Activated CD8-positive, alpha-beta T cell treated with anti-CD3 and anti-CD28 coated beads, Interleukin-2, amount 10 ng/mL, durations not matched to agents 7 days and 5 days (primary cell): ENCODE measurements at regions not wholly inside any gene's neighbourhood (a gene's known extent, or its start where the extent isn't known, plus 50 kb on each side); places are given as distances from the start of the nearest gene placed in this dataset.

Experiments
- ATAC-seq: fragments of 150-1000 bp; cut with Tn5 transposase; one replicate; pipeline ENCODE4 v1.10.0; 2021; ENCODE audit warnings: moderate library complexity
- CTCF ChIA-PET: fragments of 350-600 bp; sonication (Branson Sonifier 250); formaldehyde crosslinking; loops from one replicate; lab custom pipeline; 2021; ENCODE audit warnings: antibody characterized with exemption; lab: Charles Lee
- POLR2A ChIA-PET: fragments of 350-600 bp; sonication (Branson Sonifier 250); formaldehyde crosslinking; loops from one replicate; lab custom pipeline; 2021; ENCODE audit warnings: antibody characterized with exemption; lab: Charles Lee
- DNase-seq: peaks from one replicate; pipeline ENCODE4 v3.0.0-alpha.2; 2020
- H3K27ac Mint-ChIP-seq: one replicate; pipeline ENCODE4 v1.8.0; 2021; ENCODE audit warnings: mild to moderate bottlenecking, mixed read lengths
- H3K27me3 Mint-ChIP-seq: one replicate; pipeline ENCODE4 v1.8.0; 2021; ENCODE audit warnings: low read depth, mixed read lengths
- H3K36me3 Mint-ChIP-seq: one replicate; pipeline ENCODE4 v1.8.0; 2021; ENCODE audit warnings: low read depth, mixed read lengths
- H3K4me1 Mint-ChIP-seq: one replicate; pipeline ENCODE4 v1.8.0; 2021; ENCODE audit warnings: low read depth, mixed read lengths
- H3K4me3 Mint-ChIP-seq: one replicate; pipeline ENCODE4 v1.8.0; 2021; ENCODE audit warnings: mild to moderate bottlenecking, mixed read lengths
- H3K9me3 Mint-ChIP-seq: one replicate; pipeline ENCODE4 v1.8.0; 2022; ENCODE audit warnings: mixed read lengths; ENCODE audit not compliant: insufficient read depth

DNA sequence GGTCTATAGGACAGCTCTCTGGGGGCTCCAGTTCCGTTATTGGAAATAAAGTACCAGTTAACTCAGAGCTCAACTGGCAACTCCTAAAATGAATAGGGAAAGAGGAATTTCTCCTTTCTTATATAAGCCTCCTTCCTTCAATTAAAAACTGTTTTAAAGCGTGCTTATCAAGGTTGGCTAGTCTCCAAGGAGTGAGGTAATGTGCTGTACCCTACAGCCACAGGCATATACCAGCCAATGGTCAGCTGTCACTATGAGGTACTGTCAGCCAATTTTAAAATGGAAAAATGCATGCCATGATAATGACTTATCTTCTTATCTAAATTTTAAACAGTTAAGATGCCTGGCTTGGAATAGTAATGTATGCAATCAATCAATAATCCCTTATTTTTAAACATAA lies 76.2 kb downstream of the PLCE1 start:
- ChIA-PET CTCF (no interaction called here), POLR2A (no interaction called here)
- no peak overlapping the region for H3K27ac Mint-ChIP-seq
- no peaks in the 10 kb centered on the region for H3K27me3 Mint-ChIP-seq
- ATAC-seq, result no peak
- H3K9me3 Mint-ChIP-seq, result no peaks in the 10 kb centered on the region
- no peak for DNase-seq
- no peaks in the 10 kb centered on the region for H3K36me3 Mint-ChIP-seq
- no peaks in the 10 kb centered on the region for H3K4me1 Mint-ChIP-seq
- H3K4me3 Mint-ChIP-seq, result no peak overlapping the region

DNA sequence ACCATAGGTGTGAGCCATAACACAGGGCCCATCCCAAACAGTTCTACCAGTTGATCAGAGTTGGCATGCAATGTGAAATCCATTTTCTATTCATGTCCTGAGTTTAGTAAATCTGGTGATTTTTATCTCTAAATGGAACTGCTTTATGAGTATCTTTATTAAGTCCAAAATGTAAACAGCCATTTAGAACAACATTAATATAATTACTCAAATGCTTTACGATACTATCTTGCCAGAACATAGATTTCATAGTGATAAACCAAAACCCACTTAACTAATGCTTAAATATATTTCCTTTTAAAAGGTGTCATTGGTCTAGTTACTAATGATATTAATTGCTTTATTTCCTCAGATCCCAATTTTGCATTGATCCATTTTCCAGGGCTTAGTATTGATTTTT lies 80.7 kb downstream of the PLCE1 start:
- CTCF ChIA-PET, result no interaction called here
- ATAC-seq, result no peak
- H3K27ac Mint-ChIP-seq, result no peak overlapping the region
- H3K27me3 Mint-ChIP-seq, result no peaks in the 10 kb centered on the region
- DNase-seq, result no peak
- POLR2A ChIA-PET, result no interaction called here
- no peaks in the 10 kb centered on the region for H3K9me3 Mint-ChIP-seq
- no peaks in the 10 kb centered on the region for H3K36me3 Mint-ChIP-seq
- H3K4me1 Mint-ChIP-seq, result no peaks in the 10 kb centered on the region
- H3K4me3 Mint-ChIP-seq, result no peak overlapping the region

DNA sequence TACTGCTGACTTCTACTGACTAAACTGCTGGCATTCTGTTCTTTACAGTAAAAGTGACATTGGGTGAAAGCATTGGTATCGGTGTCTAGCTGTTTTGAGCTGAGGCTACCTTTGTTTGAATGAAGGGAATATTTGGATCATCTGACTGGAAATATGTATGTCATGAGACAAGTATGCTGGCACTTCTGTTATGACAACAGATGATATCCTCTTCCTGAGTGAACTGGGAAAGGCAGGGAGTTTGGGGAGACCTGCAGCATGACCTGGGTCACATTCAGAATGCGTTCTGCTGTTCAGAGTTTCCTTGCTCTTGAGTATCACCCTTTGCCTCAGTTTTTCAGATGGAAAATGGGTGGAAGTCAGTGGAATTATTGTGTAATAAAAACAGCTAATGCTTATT lies 81.8 kb downstream of the PLCE1 start:
- Mint-ChIP-seq H3K4me1 (no peaks in the 10 kb centered on the region), H3K27me3 (no peaks in the 10 kb centered on the region), H3K4me3 (no peak overlapping the region), H3K9me3 (no peaks in the 10 kb centered on the region), H3K27ac (no peak overlapping the region), H3K36me3 (no peaks in the 10 kb centered on the region)
- ATAC-seq (no peak), DNase-seq (no peak)
- POLR2A ChIA-PET, result no interaction called here
- CTCF ChIA-PET, result no interaction called here

DNA sequence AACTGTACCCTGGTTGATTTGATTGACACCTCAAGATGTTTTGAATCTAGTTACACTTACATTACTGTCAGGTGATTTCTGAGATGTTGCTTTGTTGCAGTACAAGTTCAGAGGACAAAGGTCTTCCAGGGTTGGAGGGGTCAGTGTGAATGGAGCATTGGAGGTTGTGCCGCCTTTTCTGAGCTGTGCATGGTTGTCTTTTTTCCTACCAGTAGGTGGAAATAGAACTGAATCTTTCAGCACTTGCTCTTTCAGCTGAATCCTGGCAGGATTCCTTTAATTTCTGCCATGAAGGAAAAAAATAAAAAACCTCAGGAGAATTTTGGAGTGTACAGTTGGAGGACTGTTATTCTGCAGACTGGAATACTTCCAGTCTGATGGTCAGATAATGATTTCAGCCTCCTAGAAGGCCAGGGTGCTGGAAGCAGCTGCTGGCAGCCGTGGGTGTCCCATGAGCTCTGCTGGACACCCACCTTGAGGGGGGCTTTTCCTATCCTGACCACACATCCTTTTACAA lies 82.7 kb downstream of the PLCE1 start:
- POLR2A ChIA-PET, result no interaction called here

DNA sequence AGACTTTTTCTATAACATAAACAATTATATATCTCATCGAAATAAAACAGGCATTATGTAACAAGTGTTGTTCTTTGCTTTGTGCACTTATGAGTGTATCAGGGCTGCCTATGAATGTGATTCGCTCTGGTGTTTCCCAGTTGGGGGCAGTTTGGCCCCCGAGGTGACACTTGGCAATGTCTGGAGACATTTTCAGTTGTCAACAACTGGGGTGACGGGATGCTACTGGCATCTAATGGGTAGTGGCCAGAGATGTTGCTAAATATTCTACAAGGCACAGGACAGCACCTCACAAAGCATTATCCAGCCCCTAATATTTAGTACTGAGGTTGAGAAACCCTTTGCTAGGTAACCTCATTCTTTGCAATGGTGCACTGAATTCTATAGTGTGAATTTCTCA lies 83.3 kb downstream of the PLCE1 start:
- Mint-ChIP-seq H3K36me3 (no peaks in the 10 kb centered on the region), H3K4me1 (no peaks in the 10 kb centered on the region), H3K9me3 (no peaks in the 10 kb centered on the region), H3K27me3 (no peaks in the 10 kb centered on the region), H3K27ac (no peak overlapping the region), H3K4me3 (no peak overlapping the region)
- CTCF ChIA-PET, result no interaction called here
- DNase-seq, result no peak
- ATAC-seq, result no peak
- POLR2A ChIA-PET, result no interaction called here

More for the DNA sequence above, 82.7 kb downstream of the PLCE1 start:
- ATAC-seq (no peak), DNase-seq (no peak)
- CTCF ChIA-PET, result no interaction called here
- Mint-ChIP-seq H3K9me3 (no peaks in the 10 kb centered on the region), H3K4me1 (no peaks in the 10 kb centered on the region), H3K4me3 (no peak overlapping the region), H3K27me3 (no peaks in the 10 kb centered on the region), H3K27ac (no peak overlapping the region), H3K36me3 (no peaks in the 10 kb centered on the region)

DNA sequence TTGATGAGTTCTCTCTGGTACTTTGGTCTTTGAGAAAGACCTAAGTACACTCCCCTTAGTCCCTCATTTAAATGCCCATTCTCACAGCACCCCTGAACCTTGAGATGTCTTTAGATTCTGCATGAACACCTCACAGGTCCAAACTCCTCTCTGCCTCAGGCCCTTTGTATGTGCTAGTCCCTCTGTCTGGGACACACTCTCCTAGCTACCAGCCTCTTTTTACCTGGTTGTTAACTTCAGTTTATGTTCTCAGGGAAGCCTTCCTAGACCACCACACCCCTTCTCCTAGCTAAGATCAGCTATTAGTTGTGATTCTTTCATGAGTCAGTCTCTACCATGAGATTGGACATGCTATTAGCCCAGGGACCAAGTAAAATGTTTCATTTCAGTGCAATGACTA lies 86.4 kb downstream of the PLCE1 start:
- no peaks in the 10 kb centered on the region for H3K4me1 Mint-ChIP-seq
- no peaks in the 10 kb centered on the region for H3K27me3 Mint-ChIP-seq
- DNase-seq (no peak), ATAC-seq (no peak)
- ChIA-PET POLR2A (no interaction called here), CTCF (no interaction called here)
- no peak overlapping the region for H3K27ac Mint-ChIP-seq
- no peaks in the 10 kb centered on the region for H3K36me3 Mint-ChIP-seq
- H3K4me3 Mint-ChIP-seq, result no peak overlapping the region
- H3K9me3 Mint-ChIP-seq, result no peaks in the 10 kb centered on the region

DNA sequence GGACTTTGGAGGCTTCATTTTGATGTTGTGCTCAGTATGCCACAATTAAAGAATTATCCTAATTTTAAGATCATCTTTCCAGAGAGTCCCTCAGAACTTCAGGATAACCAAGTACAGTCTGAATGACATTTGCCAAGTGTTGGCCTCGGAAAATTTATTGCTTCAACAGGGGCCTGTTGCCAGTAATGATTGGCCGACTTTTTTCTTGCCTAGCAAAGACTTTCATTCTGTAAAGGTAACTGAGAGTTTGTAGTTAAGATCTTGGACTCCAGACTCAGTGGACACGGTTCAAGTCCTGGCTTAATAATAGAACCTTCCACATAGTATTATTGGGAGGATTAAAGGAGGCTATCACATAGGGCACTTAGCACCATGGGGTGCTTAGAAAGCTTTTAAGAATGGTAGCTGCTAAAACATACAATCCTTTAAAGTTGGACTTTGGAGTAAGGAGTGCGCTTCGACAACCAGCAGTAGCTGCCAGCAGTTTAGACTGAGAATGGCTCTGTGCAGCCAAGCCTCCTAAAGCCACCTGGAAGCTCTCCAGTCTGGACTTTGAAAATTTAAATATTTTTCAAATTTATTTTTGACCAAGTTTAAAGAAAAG lies 90.0 kb downstream of the PLCE1 start:
- Mint-ChIP-seq H3K4me1 (no peaks in the 10 kb centered on the region), H3K4me3 (no peak overlapping the region), H3K9me3 (no peaks in the 10 kb centered on the region), H3K27me3 (peaks cover 3% of the 10 kb centered on the region), H3K36me3 (no peaks in the 10 kb centered on the region), H3K27ac (no peak overlapping the region)
- POLR2A ChIA-PET, result no interaction called here
- DNase-seq (no peak), ATAC-seq (no peak)
- CTCF ChIA-PET, result no interaction called here

DNA sequence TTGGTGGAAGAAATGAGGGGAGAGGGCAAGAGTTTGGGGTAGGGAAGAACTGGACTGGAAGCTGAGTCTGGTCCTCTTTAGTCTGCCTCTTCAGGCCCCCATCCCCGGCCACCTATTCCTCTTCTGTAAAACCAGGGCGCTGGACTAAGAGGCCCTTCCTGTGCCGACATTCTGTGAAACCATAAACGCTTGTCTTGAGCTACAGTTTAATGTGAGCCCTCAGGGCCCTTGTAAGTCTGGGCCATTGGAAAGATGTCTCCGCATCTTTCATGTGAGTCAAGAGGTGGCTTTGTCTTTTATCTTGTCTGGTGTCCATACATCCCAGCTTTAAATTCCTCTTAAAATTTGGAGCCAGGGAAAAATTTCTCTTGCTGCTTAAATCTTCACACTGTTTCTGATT lies 90.6 kb downstream of the PLCE1 start:
- DNase-seq, result no peak
- Mint-ChIP-seq H3K4me1 (no peaks in the 10 kb centered on the region), H3K9me3 (no peaks in the 10 kb centered on the region), H3K36me3 (no peaks in the 10 kb centered on the region), H3K27ac (no peak overlapping the region), H3K4me3 (no peak overlapping the region), H3K27me3 (peaks cover 5% of the 10 kb centered on the region)
- no peak for ATAC-seq
- ChIA-PET CTCF (no interaction called here), POLR2A (no interaction called here)

DNA sequence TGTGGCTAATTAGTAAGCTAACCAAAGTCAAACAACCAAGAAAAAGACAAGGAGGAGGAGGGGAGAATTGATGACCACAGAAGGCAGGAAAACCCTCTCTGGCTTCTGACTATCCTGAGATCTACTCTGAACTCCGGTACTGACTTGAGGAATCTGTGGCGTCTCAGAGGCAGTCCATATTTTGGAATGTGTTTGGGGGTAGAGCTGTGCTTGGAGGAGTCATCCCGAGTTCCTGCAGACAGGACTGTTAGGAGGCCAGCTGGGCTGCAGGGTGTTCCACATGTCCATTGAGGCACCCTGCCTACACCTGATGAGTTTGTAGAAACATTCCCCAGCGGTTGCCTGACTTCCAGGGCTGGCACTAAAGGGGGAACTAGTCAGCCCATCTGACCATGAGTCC lies 91.6 kb downstream of the PLCE1 start:
- DNase-seq (no peak), ATAC-seq (no peak)
- peaks cover 5% of the 10 kb centered on the region for H3K27me3 Mint-ChIP-seq
- H3K36me3 Mint-ChIP-seq, result no peaks in the 10 kb centered on the region
- no peaks in the 10 kb centered on the region for H3K4me1 Mint-ChIP-seq
- ChIA-PET POLR2A (no interaction called here), CTCF (no interaction called here)
- no peak overlapping the region for H3K27ac Mint-ChIP-seq
- no peaks in the 10 kb centered on the region for H3K9me3 Mint-ChIP-seq
- no peak overlapping the region for H3K4me3 Mint-ChIP-seq

DNA sequence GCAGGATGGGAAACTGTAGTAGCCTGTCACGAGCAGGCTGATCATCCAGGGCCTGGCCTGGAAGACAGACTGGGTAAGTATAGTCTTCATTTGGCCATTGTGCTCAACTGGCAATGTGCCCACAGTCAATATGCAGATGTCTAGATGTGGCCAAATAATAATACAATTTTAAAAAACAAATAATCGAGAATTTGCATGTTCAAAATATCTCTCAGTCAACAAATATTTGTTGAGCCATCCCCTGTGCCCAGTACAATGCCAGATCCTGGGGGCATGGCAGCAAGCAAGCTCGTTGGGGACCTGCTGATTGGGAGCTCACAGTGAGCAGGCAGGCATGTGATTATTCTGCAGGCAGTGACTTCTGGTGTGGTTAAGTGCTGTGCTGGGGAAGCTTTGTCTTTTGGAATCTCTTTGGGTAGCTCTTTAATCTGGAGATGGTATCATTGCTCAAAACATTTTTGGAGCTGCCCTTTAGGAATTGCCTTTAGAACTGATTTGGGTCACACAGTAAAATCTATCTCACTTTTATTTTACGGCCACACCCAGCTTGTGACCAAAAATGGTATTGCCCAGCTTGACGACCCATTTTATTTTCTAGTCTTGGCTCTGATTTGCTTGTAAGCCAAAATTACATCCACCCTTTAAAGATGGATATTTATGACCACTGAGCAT lies 92.2 kb downstream of the PLCE1 start:
- CTCF ChIA-PET, result no interaction called here
- Mint-ChIP-seq H3K27me3 (peaks cover 5% of the 10 kb centered on the region), H3K36me3 (no peaks in the 10 kb centered on the region), H3K4me3 (no peak overlapping the region), H3K4me1 (no peaks in the 10 kb centered on the region), H3K27ac (no peak overlapping the region), H3K9me3 (no peaks in the 10 kb centered on the region)
- ATAC-seq, result no peak
- no peak for DNase-seq
- POLR2A ChIA-PET, result no interaction called here

DNA sequence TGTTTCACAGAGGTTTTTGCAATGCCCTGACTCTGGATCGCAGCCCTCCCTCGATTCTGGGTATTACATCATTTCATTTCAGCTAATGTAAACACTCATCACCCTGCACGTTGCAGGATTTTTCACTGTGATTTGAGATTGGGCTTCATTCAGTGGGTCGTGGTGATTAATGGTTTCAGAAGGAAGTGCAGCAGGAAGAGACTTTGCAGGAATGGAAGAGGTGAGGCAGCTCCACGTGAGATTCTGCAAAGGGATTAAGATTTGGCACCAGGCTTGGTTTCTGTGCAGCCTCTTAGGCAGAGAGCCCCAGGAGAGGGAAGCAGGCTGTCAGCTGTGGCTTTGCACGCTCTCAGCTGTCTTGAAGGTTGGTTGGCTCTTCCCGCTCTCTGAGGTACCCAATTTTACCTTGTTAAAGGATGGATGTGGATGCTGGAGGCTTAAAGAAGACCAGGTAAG lies 95.2 kb downstream of the PLCE1 start:
- no peak overlapping the region for H3K27ac Mint-ChIP-seq
- H3K27me3 Mint-ChIP-seq, result peaks cover 5% of the 10 kb centered on the region
- ChIA-PET POLR2A (no interaction called here), CTCF (no interaction called here)
- ATAC-seq (no peak), DNase-seq (no peak)
- no peaks in the 10 kb centered on the region for H3K36me3 Mint-ChIP-seq
- no peak overlapping the region for H3K4me3 Mint-ChIP-seq
- H3K9me3 Mint-ChIP-seq, result no peaks in the 10 kb centered on the region
- no peaks in the 10 kb centered on the region for H3K4me1 Mint-ChIP-seq

DNA sequence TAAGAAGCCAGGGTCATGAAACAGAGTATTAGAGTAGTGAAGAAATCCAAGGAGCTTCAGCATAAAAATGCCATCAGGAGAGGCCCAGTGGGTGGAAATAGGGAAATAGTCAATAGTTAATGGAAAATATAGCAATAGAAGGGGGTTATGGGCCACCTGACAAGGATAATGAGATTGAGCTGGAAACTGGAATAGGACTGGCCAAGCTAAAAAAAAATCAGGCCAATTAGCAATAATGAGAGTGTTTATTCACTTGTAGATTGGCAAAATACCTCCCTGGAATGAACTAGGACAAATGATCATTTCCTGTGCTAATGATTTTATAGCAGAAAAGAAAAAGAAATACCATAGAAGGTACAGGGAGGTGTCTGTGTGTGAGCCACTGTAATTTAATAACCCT lies 97.9 kb downstream of the PLCE1 start:
- CTCF ChIA-PET, result no interaction called here
- no peak for DNase-seq
- Mint-ChIP-seq H3K27ac (no peak overlapping the region), H3K9me3 (no peaks in the 10 kb centered on the region), H3K27me3 (peaks cover 5% of the 10 kb centered on the region), H3K36me3 (no peaks in the 10 kb centered on the region), H3K4me3 (no peak overlapping the region), H3K4me1 (no peaks in the 10 kb centered on the region)
- POLR2A ChIA-PET, result no interaction called here
- no peak for ATAC-seq
